PFSK-1 (cell line): ENCODE measurements at regions not wholly inside any gene's neighbourhood (a gene's known extent, or its start where the extent isn't known, plus 50 kb on each side); places are given as distances from the start of the nearest gene placed in this dataset.

Experiments
- POLR2AphosphoS5 ChIP-seq: IDR thresholded peaks from 2 replicates; pipeline ENCODE4 v1.6.1; 2012; ENCODE audit warnings: low read depth, mild to moderate bottlenecking, control low read depth, low read length, moderate library complexity
- SIN3A ChIP-seq: IDR thresholded peaks from 2 replicates; pipeline ENCODE4 v1.6.1; 2012; ENCODE audit warnings: mild to moderate bottlenecking, low read length, moderate library complexity, borderline replicate concordance; ENCODE audit not compliant: insufficient read depth
- TAF1 ChIP-seq: IDR thresholded peaks from 2 replicates; pipeline ENCODE4 v1.6.1; 2012; ENCODE audit warnings: low read length, control low read depth, borderline replicate concordance; ENCODE audit not compliant: insufficient read depth
- TF ChIP-seq, protein P1 (sequence below), 2 experiments: IDR thresholded peaks; 2 replicates each; pipeline versions ENCODE4 v1.6.1 to v1.8.0; 2011 to 2012; ENCODE audit warnings: low read depth in 2 of 2, low read length in 2 of 2, control low read depth in 1 of 2, inconsistent platforms in 1 of 2, mild to moderate bottlenecking in 1 of 2, moderate library complexity in 1 of 2; ENCODE audit not compliant: insufficient read depth in 1 of 2

GRCh38 chr13:97116754-97117153 lies 105.4 kb upstream of the MBNL2 start:
- TF ChIP-seq SIN3A (no peak), TAF1 (no peak), POLR2AphosphoS5 (no peak)
- TF ChIP-seq, protein P1, sequence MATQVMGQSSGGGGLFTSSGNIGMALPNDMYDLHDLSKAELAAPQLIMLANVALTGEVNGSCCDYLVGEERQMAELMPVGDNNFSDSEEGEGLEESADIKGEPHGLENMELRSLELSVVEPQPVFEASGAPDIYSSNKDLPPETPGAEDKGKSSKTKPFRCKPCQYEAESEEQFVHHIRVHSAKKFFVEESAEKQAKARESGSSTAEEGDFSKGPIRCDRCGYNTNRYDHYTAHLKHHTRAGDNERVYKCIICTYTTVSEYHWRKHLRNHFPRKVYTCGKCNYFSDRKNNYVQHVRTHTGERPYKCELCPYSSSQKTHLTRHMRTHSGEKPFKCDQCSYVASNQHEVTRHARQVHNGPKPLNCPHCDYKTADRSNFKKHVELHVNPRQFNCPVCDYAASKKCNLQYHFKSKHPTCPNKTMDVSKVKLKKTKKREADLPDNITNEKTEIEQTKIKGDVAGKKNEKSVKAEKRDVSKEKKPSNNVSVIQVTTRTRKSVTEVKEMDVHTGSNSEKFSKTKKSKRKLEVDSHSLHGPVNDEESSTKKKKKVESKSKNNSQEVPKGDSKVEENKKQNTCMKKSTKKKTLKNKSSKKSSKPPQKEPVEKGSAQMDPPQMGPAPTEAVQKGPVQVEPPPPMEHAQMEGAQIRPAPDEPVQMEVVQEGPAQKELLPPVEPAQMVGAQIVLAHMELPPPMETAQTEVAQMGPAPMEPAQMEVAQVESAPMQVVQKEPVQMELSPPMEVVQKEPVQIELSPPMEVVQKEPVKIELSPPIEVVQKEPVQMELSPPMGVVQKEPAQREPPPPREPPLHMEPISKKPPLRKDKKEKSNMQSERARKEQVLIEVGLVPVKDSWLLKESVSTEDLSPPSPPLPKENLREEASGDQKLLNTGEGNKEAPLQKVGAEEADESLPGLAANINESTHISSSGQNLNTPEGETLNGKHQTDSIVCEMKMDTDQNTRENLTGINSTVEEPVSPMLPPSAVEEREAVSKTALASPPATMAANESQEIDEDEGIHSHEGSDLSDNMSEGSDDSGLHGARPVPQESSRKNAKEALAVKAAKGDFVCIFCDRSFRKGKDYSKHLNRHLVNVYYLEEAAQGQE (IDR thresholded peaks at IDR 0.05; ENCODE audit: insufficient read depth in 1 of 2, low read depth in 2 of 2, low read length in 2 of 2) = no peak
